ENCODE measurements at regions not wholly inside any gene's neighbourhood (a gene's known extent, or its start where the extent isn't known, plus 50 kb on each side); places are given as distances from the start of the nearest gene placed in this dataset.

DNA sequence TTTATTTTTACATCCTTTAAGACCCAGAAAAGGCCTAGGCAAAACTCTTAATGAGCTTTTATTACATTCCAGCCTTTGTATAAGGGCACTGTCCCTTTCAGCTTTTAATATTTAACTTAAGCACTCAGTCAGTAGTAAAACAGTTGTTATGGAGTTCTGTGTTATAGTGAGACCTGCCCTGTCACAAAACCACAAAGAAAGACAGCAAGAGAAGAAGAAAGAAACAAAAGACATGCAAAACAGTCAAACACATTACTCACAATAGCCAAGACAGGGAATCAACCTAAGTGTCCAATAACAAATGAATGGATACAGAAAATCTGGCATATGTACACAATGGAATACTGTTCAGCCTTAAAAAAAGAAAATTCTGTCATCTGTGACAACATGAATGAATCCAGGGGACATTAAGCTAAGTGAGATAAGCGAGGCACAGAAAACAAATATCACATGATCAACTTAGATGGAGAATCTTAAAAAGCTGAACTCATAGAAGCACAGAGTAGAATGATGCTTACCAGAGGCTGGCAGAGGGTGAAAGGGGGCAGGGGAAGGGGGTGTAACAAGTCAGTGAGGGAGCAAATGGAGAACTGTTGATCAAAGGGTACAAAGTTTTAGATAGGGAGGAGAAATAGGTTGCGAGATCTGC is 63.8 kb upstream of the CCNG1 start:
- 39 to 60% methylated on average over 2 of the region's 2 CpGs for WGBS, 2 donors (ENCODE audit: low coverage in 1 of 2)
- Histone ChIP-seq H3K27me3 (no peaks in the 10 kb centered on the region), H3K27ac (no peak overlapping the region), H3K4me1 (no peaks in the 10 kb centered on the region), H3K4me3 (no peak overlapping the region), H3K9me3 (peaks cover 0 to 8% (median 0%) of the 10 kb centered on the region in 3 donors), H3K36me3 (no peaks in the 10 kb centered on the region)
- TF ChIP-seq, protein P1, sequence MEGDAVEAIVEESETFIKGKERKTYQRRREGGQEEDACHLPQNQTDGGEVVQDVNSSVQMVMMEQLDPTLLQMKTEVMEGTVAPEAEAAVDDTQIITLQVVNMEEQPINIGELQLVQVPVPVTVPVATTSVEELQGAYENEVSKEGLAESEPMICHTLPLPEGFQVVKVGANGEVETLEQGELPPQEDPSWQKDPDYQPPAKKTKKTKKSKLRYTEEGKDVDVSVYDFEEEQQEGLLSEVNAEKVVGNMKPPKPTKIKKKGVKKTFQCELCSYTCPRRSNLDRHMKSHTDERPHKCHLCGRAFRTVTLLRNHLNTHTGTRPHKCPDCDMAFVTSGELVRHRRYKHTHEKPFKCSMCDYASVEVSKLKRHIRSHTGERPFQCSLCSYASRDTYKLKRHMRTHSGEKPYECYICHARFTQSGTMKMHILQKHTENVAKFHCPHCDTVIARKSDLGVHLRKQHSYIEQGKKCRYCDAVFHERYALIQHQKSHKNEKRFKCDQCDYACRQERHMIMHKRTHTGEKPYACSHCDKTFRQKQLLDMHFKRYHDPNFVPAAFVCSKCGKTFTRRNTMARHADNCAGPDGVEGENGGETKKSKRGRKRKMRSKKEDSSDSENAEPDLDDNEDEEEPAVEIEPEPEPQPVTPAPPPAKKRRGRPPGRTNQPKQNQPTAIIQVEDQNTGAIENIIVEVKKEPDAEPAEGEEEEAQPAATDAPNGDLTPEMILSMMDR (IDR thresholded peaks at IDR 0.05) = no peak
- TF ChIP-seq EP300 (IDR thresholded peaks at IDR 0.05) (no peak), POLR2AphosphoS5 (IDR thresholded peaks at IDR 0.05) (no peak), POLR2A (IDR thresholded peaks at IDR 0.05) (no peak)
- no peak for ATAC-seq

DNA sequence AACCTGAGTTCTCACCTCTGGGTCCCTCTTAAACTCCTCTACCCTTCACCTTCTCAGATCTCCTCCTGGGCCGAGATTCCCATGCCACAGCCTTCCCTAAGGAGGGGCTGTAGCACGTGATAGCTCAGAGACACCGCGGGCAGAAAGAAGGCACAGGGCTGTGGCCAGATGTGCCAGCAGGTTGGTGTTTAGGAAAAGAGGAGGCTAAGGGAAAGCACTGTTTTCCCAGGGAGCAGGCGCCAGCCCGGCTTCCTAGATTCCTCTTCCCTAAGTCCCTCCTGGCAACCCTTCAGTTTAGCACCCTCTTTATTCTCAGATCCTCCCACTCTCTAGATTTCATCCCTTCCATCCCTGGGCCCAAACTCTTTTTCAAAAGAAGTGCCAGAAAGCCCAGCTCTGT is 59.4 kb upstream of the CCNG1 start:
- H3K4me1 ChIP-seq = no peaks in the 10 kb centered on the region
- H3K36me3 ChIP-seq = no peaks in the 10 kb centered on the region
- 73% methylated on average over 3 of the region's 6 CpGs; no CpG with 5 or more reads in 1 of the 2 donors for WGBS, 2 donors (ENCODE audit: low coverage in 1 of 2)
- ATAC-seq = no peak
- H3K4me3 ChIP-seq = no peak overlapping the region
- H3K9me3 ChIP-seq = no peaks in the 10 kb centered on the region
- no peak overlapping the region for H3K27ac ChIP-seq
- H3K27me3 ChIP-seq = no peaks in the 10 kb centered on the region
- TF ChIP-seq EP300 (IDR thresholded peaks at IDR 0.05) = no peak
- TF ChIP-seq, protein P1 (IDR thresholded peaks at IDR 0.05) = no peak
- TF ChIP-seq POLR2A (IDR thresholded peaks at IDR 0.05) = no peak
- no peak for TF ChIP-seq POLR2AphosphoS5 (IDR thresholded peaks at IDR 0.05)

DNA sequence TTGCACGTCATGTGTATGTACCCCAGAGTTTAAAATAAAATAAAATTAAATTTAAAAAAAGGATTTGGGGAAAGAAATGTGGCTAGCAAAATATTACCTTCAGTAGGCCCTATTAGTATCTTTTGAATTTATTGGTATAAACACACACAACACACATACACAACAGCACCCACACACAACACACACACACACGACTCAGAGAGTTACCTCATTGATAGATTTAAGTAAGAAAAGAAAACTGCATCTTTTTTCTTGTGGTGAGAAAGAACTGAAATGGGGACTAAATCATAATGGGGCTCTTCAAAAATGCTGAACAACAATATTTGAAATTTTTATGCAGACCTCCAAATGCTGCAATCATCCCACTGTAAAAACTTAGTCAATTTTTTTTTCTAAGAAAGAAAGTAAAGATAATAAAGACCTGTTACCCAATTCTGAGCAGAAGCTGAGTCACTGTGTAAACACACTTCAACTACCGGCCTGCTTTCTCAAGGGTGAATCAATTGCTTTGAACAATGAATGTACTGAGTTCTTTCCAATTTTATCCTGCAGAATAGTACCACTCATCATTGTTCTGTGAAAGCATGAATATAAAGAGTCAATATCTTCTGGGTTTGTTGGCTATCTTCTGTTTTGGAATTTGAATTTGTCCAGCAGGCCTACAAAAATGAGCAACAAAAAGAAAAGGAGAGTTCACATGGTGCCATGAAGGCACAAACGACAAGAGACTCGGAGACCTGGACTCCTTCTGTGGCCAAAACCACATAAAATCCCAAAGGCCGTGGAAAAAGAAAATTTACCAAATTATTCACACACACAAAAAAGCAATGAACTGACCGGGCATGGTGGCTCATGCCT is 57.9 kb upstream of the CCNG1 start:
- Histone ChIP-seq H3K36me3 (no peaks in the 10 kb centered on the region), H3K9me3 (no peaks in the 10 kb centered on the region), H3K4me3 (no peak overlapping the region), H3K27ac (no peak overlapping the region), H3K27me3 (no peaks in the 10 kb centered on the region), H3K4me1 (no peaks in the 10 kb centered on the region)
- ATAC-seq = no peak
- 60 to 79% methylated on average over 4 to 7 of the region's 7 CpGs for WGBS, 2 donors (ENCODE audit: low coverage in 1 of 2)
- no peak for TF ChIP-seq POLR2AphosphoS5 (IDR thresholded peaks at IDR 0.05)
- TF ChIP-seq EP300 (IDR thresholded peaks at IDR 0.05) = no peak
- TF ChIP-seq, protein P1 (IDR thresholded peaks at IDR 0.05) = no peak
- TF ChIP-seq POLR2A (IDR thresholded peaks at IDR 0.05) = no peak

DNA sequence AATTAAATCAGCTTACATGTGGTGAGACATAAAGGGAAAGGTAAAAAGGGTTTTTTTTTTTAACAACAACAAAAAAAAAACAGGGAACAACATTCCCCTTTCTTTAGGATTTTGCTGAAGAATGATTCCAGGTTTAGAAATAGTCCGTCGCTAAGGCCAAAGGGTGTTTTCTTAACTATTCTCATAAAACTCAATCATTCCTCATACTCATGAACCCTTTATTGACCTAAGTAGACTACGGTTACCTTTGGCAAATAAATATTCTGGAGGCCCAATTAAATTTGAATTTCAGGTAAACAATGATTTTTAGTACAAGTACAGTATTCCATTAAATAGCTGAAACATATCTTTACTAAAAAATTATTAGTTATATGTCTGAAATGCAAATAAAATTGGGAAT is 55.6 kb upstream of the CCNG1 start:
- WGBS, 2 donors (ENCODE audit: low coverage in 1 of 2) = 82 to 84% methylated on average over 3 of the region's 3 CpGs
- ATAC-seq = no peak

More for the DNA sequence above, 55.6 kb upstream of the CCNG1 start:
- no peaks in the 10 kb centered on the region for H3K36me3 ChIP-seq
- no peaks in the 10 kb centered on the region for H3K9me3 ChIP-seq
- H3K27ac ChIP-seq = no peak overlapping the region
- H3K4me3 ChIP-seq = no peak overlapping the region
- no peaks in the 10 kb centered on the region for H3K27me3 ChIP-seq
- no peaks in the 10 kb centered on the region for H3K4me1 ChIP-seq
- TF ChIP-seq EP300 (IDR thresholded peaks at IDR 0.05) = no peak
- TF ChIP-seq, protein P1 (IDR thresholded peaks at IDR 0.05) = no peak
- TF ChIP-seq POLR2AphosphoS5 (IDR thresholded peaks at IDR 0.05) = no peak
- no peak for TF ChIP-seq POLR2A (IDR thresholded peaks at IDR 0.05)
